Stimulated activated CD4-positive, alpha-beta T cell treated with anti-CD3 and anti-CD28 coated beads, Interleukin-4, amount 100 ng/mL, for 24 hours (primary cell): ENCODE measurements at regions not wholly inside any gene's neighbourhood (a gene's known extent, or its start where the extent isn't known, plus 50 kb on each side); places are given as distances from the start of the nearest gene placed in this dataset.
"Not testable (repeated sequence)": the region's sequence is repeated elsewhere in the genome, so short reads cannot be mapped to it uniquely, and the experiment has no call there.

ENCODE experiments used
- DNase-seq: peaks from one replicate; pipeline ENCODE4 v3.0.0-alpha.2; 2020

DNA sequence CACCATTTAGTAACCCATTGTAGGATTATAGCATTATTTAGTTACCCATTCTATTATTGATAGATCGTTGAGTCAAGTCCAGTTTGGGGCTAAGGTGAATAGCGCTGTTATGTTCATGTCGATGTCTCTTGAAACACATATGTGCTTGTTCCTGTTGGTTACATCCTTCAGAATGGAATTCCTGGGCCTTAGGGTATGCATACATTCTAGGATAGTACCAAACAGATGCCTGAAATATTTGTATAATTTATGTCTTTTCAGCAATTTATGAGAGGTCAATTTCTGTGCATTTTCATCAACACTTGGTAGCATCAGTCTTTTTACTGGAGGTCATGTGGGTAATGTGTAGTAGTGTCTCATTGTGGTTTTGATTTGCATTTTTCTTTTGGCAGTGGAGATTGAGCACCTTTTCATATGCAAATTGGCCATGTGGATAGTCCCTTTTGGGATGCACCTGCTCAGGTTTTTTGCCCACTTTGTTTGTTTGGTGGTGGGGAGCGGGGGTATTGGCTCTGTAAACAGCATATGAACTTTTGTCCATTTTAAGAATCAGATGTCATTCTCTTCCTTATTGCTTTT lies 104.2 kb downstream of the CDRT15L2 start:
- not testable (repeated sequence) for DNase-seq

DNA sequence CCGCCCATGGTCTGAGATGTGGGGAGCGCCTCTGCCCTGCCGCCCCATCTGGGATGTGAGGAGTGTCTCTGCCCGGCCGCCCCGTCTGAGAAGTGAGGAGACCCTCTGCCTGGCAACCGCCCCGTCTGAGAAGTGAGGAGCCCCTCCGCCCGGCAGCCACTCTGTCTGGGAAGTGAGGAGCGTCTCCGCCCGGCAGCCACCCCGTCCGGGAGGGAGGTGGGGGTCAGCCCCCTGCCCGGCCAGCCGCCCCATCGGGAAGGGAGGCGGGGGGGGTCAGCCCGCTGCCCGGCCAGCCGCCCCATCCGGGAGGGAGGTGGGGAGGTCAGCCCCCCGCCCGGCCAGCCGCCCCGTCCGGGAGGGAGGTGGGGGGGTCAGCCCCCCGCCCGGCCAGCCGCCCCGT lies 105.5 kb downstream of the CDRT15L2 start:
- not testable (repeated sequence) for DNase-seq

DNA sequence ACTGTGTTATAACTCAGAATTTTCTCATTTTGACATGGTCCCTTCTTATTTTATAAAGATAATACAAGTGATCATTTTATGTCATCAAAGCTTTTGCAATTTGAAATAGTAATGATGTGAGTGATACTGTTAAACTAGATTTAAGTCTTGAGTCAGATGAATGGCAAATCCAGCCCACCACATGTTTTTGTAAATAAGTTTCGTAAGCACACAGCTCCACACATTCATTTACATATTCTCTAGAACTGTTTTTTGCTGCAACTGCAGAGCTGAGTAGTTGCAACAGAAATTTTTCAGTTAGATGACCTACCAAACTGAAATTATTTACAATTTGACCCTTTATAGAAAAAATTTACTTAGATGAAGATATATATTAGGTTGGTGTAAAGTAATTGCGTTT lies 108.1 kb downstream of the CDRT15L2 start:
- DNase-seq = not testable (repeated sequence)

GRCh38 chr17:20689170-20689749 lies 109.7 kb downstream of the CDRT15L2 start:
- DNase-seq = not testable (repeated sequence)

- not testable (repeated sequence) for DNase-seq
These were observed 113.2 kb downstream of the CDRT15L2 start for GRCh38 chr17:20692706-20693105.

GRCh38 chr17:20695871-20696270 lies 116.3 kb downstream of the CDRT15L2 start:
- DNase-seq = not testable (repeated sequence)

GRCh38 chr17:20698463-20699206 lies 119.1 kb downstream of the CDRT15L2 start:
- DNase-seq = not testable (repeated sequence)

DNA sequence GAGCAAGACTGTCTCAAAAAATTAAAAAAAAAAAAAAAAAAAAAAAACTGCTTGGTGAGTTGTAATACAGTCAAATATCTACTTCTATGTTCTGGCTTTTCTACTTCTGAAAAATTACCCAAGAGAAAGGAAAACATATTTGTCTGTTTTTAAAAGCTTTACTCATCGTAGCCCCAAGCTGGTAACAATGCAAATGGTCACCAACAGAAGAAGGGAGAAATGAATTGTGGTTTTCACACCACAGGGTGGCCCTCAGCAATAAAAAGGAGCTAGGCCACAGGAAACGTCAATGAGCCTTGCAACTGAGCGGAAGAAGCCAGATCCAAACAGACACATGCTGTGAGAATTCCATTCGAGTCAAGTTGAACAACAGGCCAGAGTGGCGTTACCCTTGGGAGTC lies 121.0 kb downstream of the CDRT15L2 start:
- not testable (repeated sequence) for DNase-seq

GRCh38 chr17:20701366-20701765 lies 121.8 kb downstream of the CDRT15L2 start:
- DNase-seq = not testable (repeated sequence)

- DNase-seq = no peak
These were observed 123.2 kb downstream of the CDRT15L2 start for GRCh38 chr17:20702692-20703091.

DNA sequence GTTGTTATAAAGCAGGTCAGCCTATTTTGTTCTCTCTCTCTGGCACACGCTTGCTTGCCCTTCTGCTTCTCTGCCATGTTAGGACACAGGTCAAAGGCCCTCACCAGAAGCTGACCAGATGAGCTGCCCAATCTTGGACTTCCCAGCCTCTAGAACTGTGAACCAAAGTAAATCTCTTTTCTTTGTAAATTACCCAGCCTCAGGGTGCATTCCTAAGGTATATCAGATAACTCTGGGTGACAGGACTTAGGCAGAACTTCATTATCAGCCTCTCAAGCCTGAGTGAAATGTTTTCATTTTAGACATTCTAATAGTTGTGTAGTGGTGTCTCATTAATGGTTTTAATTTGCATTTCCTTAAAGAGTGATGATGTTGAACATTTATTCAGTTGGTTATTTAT lies 124.3 kb downstream of the CDRT15L2 start:
- DNase-seq = no peak

- DNase-seq = not testable (repeated sequence)
These were observed 125.7 kb downstream of the CDRT15L2 start for GRCh38 chr17:20705186-20705585.

DNA sequence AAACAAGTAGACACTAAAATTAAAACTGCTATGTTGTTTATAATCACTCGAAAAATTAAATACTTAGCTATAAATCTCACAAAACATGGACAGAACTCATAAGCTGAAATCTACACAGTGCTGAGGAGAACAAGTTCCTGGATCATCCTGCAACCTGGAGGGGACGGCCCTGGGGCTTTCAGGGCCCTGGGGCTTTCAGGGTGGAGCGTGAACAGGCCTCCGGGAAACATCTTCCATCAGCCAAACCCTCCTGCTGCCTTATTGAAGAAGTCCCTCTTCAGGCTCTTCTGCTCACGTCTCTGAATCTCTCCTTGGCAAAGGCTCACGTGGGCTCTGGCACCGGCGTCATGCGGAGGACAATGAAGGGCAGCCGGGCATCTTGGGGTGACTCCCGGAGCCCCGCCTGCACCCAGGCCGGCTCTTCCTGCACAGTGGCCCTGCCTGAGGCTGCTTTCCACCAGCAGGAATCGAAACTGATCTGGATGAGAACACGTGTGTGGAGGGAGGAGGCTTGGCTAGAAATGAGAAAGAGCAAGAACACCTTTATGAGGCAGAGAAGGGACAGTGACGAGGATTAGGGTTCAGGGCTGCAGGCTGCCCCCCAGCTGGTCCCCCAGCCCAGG lies 127.3 kb downstream of the CDRT15L2 start:
- no peak for DNase-seq

DNA sequence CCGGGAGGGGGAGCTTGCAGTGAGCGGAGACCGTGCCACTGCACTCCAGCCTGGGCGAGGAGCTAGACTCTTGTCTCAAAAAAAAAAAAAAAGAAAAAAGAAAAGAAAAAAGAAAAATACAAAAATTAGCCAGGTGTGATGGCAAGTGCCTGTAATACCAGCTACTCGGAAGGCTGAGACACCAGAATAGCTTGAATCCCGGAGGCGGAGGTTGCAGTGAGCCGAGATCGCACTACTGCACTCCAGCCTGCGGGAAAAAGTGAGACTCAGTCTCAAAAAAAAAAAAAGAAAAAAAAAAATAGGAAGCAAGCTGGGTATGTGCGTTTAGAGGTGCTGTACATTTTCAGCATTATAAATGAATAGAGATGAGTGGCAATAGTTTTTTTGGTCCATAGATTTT lies 129.3 kb downstream of the CDRT15L2 start:
- not testable (repeated sequence) for DNase-seq

DNA sequence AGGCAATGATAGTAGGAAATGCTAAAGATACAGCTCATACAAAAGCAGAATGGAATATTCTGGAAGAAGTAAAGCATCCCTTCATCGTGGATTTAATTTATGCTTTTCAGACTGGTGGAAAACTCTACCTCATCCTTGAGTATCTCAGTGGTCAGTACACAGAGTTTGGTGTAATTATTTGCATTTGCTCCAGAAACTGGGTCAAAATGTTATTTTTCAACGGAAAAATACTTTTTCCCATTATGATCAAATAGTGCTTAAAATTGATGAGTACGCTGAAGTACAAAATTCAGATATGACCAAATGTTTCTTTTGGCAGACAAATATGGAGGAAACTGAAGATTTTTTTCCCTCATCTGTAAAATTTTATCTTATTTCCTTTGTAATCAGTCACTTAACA lies 137.0 kb downstream of the CDRT15L2 start:
- not testable (repeated sequence) for DNase-seq

DNA sequence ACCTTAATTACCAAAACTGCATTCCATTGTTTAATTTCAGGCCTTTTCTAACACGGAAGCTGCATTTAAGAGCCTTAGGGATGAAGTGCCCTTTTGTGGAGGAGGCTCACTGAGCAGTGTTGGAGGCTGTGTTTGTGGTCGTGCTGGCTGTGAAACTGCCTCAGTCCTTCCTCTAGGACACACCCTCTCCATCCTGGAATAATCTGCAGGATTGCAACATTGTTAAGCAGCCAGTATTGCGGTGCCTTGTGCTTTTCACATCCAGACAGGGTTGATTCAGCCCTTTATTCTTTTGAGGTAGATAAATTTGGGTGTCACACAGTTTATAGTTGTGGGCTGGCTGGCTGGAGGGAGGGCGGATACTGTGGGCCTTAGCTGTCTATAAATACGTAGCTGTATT lies 141.6 kb downstream of the CDRT15L2 start:
- DNase-seq = no peak

DNA sequence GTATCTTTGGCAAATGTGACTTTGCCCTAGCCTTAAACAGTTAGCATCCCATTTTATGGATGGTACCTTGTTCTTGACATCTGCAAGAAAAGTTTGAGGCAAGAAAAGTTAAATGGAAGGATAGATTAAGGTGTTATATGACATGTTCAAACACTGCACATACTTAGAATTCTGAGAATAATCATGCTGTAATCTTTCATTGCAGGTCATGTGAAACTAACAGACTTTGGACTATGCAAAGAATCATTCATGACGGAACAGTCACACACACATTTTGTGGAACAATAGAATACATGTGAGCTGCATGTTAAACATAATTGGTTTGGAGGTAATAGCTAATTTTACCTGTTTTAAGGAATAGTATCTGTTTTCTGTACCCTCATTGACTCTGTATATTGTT lies 144.9 kb downstream of the CDRT15L2 start:
- DNase-seq = not testable (repeated sequence)

GRCh38 chr17:20727201-20727600 lies 147.7 kb downstream of the CDRT15L2 start:
- not testable (repeated sequence) for DNase-seq

GRCh38 chr17:20728181-20728580 lies 148.7 kb downstream of the CDRT15L2 start:
- DNase-seq = no peak

DNA sequence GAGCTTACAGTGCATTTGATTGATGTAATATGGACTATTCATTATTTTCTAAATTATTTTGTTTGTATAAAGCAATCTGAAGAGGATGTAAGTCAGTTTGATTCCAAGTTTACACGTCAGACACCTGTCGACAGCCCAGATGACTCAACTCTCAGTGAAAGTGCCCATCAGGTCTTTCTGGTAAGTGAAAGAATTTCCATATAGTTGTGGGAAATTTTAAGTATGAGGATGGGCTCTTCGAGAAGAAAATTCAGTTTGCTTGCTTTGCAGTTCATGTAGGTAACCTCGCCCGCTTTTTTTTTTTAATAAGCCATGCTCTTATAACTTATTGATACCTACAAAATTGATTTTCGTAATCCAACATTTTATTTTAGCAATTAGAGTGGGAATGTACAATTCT lies 151.6 kb downstream of the CDRT15L2 start:
- not testable (repeated sequence) for DNase-seq

- no peak for DNase-seq
These were observed 154.4 kb downstream of the CDRT15L2 start for GRCh38 chr17:20733923-20734322.

- no peak for DNase-seq
These were observed 156.3 kb downstream of the CDRT15L2 start for GRCh38 chr17:20735796-20736195.

GRCh38 chr17:20737636-20738035 lies 158.1 kb downstream of the CDRT15L2 start:
- DNase-seq = not testable (repeated sequence)

GRCh38 chr17:20771104-20771503 lies 191.6 kb downstream of the CDRT15L2 start:
- no peak for DNase-seq
